Adrenal gland (tissue), 9 donors: ENCODE measurements at regions not wholly inside any gene's neighbourhood (a gene's known extent, or its start where the extent isn't known, plus 50 kb on each side); places are given as distances from the start of the nearest gene placed in this dataset.

Source experiments
- DNase-seq, 7 donors: peaks; one replicate each; pipeline ENCODE4 v3.0.0-alpha.2; 2019 to 2020
- H3K27ac ChIP-seq, 5 donors: fragments of 200-600 bp; sonication (generic) in 4 of 5; 1 replicate in 3 of 5; 2 replicates in 2 of 5; pipeline versions ENCODE4 v1.5.1 to v1.8.0; 2016 to 2020; ENCODE audit warnings: mild to moderate bottlenecking in 1 of 5
- H3K27me3 ChIP-seq: fragments of 200-600 bp; 2 replicates; pipeline ENCODE4 v1.8.0; 2021
- H3K36me3 ChIP-seq, 2 donors: fragments of 200-600 bp; replicated peaks in 1 of 2; 1 replicate in 1 of 2; 2 replicates in 1 of 2; pipeline versions ENCODE4 v1.5.1 to v1.8.0; 2018 to 2022
- H3K4me1 ChIP-seq, 2 donors: fragments of 200-600 bp; replicated peaks in 1 of 2; 1 replicate in 1 of 2; 2 replicates in 1 of 2; pipeline versions ENCODE4 v1.5.1 to v1.8.0; 2018 to 2021
- H3K4me3 ChIP-seq, 4 donors: fragments of 200-600 bp; sonication (generic) in 3 of 4; one replicate each; pipeline ENCODE4 v1.5.1; 2016 to 2018
- H3K9me3 ChIP-seq, 3 donors: fragments of 200-600 bp; sonication (generic) in 1 of 3; replicated peaks in 1 of 3; 1 replicate in 2 of 3; 2 replicates in 1 of 3; pipeline versions ENCODE4 v1.5.1 to v1.8.0; 2016 to 2021
- POLR2A ChIP-seq, 2 donors: fragments of 450-650 bp; IDR thresholded peaks; one replicate each; pipeline ENCODE4 v1.6.1; 2017; ENCODE audit warnings: antibody characterized with exemption in 2 of 2, mild to moderate bottlenecking in 2 of 2, moderate library complexity in 1 of 2
- WGBS, 4 donors: extraction: QIAGEN DNeasy Blood & Tissue Kit in 2 of 4; methylation state at CpG; one replicate each; pipeline versions ENCODE4 v1.1.5 to v1.1.7; 2013 to 2017; 5-methylcytosine and 5-hydroxymethylcytosine counted together
- intact Hi-C, 2 donors: fragments of 100-400 bp; cut with DNase I; formaldehyde crosslinking; loops; one replicate each; pipeline versions ENCODE4 v1.14.1 to v1.15.0; 2022 to 2023
- TF ChIP-seq, protein P1 (sequence below), 6 experiments: fragments of 450-650 bp in 4 of 6; fragments of 200-600 bp in 2 of 6; sonication (generic) in 1 of 6; IDR thresholded peaks; 1 replicate in 5 of 6; 2 replicates in 1 of 6; pipeline versions ENCODE4 v1.5.1 to v1.8.0; 2016 to 2021; ENCODE audit warnings: antibody characterized with exemption in 6 of 6, mild to moderate bottlenecking in 2 of 6, moderate library complexity in 1 of 6
- donor health status: healthy with polysubstance abuse.
- donor health status: Bipolar disorder and iron deficiency.
- donor health status: DM: yes; HTN: yes; CAD: no.
- donor health status: DM: no; HTN: no; CAD: no.
- donor health status: DM: no; HTN: no; CAD: no.

DNA sequence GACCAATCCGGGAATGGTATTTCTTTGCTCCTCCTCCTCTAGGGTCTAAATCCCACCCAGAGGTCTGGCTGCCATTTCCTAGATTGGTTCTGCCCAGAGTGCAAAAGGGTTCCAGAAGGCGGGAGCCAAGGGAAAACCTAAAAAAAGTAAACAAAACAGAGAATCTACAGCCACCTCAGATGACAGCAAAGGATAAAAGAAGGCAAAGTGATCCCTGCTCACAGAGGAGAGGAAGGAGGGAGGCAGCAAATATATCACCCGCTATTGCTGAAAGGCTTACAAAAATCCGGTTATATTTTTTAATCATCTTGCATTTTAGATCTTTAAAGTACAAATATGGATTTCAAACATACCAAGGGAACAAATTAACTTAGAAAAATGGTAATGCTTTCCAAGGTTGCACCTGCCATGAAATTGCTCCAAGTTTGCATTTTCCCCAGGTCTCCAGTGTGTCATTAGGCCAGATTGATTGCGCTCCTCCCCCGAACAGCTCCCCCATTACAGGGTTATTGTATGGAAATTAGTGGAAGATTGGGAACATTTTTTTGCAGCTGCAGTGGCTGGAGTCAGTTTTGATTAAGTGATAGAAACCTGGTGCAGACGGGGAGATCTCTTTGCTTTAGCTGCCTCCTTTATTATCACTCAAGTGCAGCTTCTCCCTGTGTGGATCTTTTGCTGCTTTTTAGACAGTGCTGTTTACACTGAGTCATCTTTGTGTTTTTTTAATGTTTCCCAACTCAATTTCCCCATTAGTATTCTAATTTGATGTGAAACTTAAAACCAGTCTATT lies 280.5 kb upstream of the CAMK1G start:
- DNase-seq = no peak
- no peaks in the 10 kb centered on the region for H3K36me3 ChIP-seq
- TF ChIP-seq, protein P1, sequence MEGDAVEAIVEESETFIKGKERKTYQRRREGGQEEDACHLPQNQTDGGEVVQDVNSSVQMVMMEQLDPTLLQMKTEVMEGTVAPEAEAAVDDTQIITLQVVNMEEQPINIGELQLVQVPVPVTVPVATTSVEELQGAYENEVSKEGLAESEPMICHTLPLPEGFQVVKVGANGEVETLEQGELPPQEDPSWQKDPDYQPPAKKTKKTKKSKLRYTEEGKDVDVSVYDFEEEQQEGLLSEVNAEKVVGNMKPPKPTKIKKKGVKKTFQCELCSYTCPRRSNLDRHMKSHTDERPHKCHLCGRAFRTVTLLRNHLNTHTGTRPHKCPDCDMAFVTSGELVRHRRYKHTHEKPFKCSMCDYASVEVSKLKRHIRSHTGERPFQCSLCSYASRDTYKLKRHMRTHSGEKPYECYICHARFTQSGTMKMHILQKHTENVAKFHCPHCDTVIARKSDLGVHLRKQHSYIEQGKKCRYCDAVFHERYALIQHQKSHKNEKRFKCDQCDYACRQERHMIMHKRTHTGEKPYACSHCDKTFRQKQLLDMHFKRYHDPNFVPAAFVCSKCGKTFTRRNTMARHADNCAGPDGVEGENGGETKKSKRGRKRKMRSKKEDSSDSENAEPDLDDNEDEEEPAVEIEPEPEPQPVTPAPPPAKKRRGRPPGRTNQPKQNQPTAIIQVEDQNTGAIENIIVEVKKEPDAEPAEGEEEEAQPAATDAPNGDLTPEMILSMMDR (IDR thresholded peaks at IDR 0.05) = no peak
- TF ChIP-seq POLR2A (IDR thresholded peaks at IDR 0.05) = no peak
- no peaks in the 10 kb centered on the region for H3K4me1 ChIP-seq
- H3K4me3 ChIP-seq = no peak overlapping the region
- H3K9me3 ChIP-seq = no peaks in the 10 kb centered on the region
- intact Hi-C loops = no loop called here
- no peaks in the 10 kb centered on the region for H3K27me3 ChIP-seq
- 79 to 86% (median 84%) methylated on average over 7 of the region's 7 CpGs for WGBS, 4 donors
- no peak overlapping the region for H3K27ac ChIP-seq

DNA sequence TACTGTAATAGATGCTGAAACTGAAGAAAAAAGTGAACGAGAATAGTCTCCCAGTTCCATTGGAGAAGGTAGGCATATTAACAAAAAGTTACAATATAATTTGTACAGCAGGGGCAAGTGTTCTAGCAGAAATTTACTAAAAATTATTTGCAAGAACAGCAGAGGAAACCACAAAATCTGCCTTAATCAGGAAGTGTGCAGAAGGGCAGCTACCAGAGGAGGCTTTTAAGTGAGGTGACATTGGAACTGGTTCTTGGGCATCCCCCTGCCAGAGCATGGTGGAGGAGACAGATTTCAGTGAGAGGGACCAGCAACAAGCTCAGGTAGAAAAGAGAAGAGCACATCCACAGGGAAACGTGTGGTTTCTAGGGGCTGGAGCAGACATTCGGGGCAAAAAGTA lies 279.3 kb upstream of the CAMK1G start:
- Histone ChIP-seq H3K4me3 (no peak overlapping the region), H3K9me3 (no peaks in the 10 kb centered on the region), H3K27ac (no peak overlapping the region), H3K36me3 (no peaks in the 10 kb centered on the region), H3K27me3 (no peaks in the 10 kb centered on the region), H3K4me1 (no peaks in the 10 kb centered on the region)
- WGBS, 4 donors = 70 to 85% (median 76%) methylated on average over 3 of the region's 3 CpGs
- intact Hi-C loops = no loop called here
- DNase-seq = no peak
- TF ChIP-seq POLR2A (IDR thresholded peaks at IDR 0.05) = no peak
- TF ChIP-seq, protein P1 (IDR thresholded peaks at IDR 0.05) = no peak

GRCh38 chr1:209305221-209305954 lies 278.1 kb upstream of the CAMK1G start:
- H3K4me3 ChIP-seq = no peak overlapping the region
- 68 to 80% (median 76%) methylated on average over 4 of the region's 4 CpGs for WGBS, 4 donors
- no peaks in the 10 kb centered on the region for H3K27me3 ChIP-seq
- H3K9me3 ChIP-seq = no peaks in the 10 kb centered on the region
- TF ChIP-seq, protein P1 (IDR thresholded peaks at IDR 0.05) = no peak
- no peak for TF ChIP-seq POLR2A (IDR thresholded peaks at IDR 0.05)
- H3K27ac ChIP-seq = no peak overlapping the region
- intact Hi-C loops = no loop called here
- DNase-seq = no peak
- no peaks in the 10 kb centered on the region for H3K36me3 ChIP-seq
- H3K4me1 ChIP-seq = no peaks in the 10 kb centered on the region

- Histone ChIP-seq H3K4me3 (no peak overlapping the region), H3K36me3 (no peaks in the 10 kb centered on the region), H3K4me1 (no peaks in the 10 kb centered on the region), H3K27me3 (no peaks in the 10 kb centered on the region), H3K27ac (no peak overlapping the region), H3K9me3 (no peaks in the 10 kb centered on the region)
- no peak for TF ChIP-seq POLR2A (IDR thresholded peaks at IDR 0.05)
- intact Hi-C loops = no loop called here
- no peak for DNase-seq
- 72 to 91% (median 75%) methylated on average over 2 of the region's 2 CpGs for WGBS, 4 donors
Measured at GRCh38 chr1:209307846-209308245, 275.7 kb upstream of the CAMK1G start.
